NCI-H1105 (cell line): ENCODE measurements at regions not wholly inside any gene's neighbourhood (a gene's known extent, or its start where the extent isn't known, plus 50 kb on each side); places are given as distances from the start of the nearest gene placed in this dataset.

Source experiments
- DNase-seq: peaks from one replicate; lab custom pipeline; 2025; lab: John Stamatoyannopoulos, UW

- no peak for DNase-seq
Observed at GRCh38 chr4:82031376-82031927, 342.3 kb downstream of the HNRNPD start.

- no peak for DNase-seq
Observed at GRCh38 chr4:82017680-82018079, 356.1 kb downstream of the HNRNPD start.

DNA sequence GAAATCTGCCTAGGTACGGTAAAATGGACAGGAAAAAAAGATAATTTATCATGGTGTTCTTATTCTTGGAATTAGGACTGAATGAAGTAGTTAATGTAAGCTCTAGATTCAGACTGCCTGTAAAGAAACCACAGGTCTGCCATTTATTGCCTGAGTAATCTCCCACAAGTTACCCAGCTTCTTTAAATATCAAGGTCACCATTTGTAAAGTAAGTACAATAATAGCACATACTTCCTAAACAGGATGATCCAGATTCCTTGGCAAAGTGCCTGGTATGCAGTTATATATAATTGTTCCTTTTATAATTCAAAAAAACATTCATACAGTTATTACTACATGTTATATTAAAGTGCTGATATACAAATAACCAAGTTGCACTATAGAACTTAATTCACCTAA, 368.6 kb downstream of the HNRNPD start:
- no peak for DNase-seq

- DNase-seq: no peak
Observed at GRCh38 chr4:81997313-81997712, 376.5 kb downstream of the HNRNPD start.

GRCh38 chr4:81990898-81991297, 382.9 kb downstream of the HNRNPD start:
- DNase-seq: no peak

- no peak for DNase-seq
Observed at GRCh38 chr4:81990211-81990610, 383.6 kb downstream of the HNRNPD start.

DNA sequence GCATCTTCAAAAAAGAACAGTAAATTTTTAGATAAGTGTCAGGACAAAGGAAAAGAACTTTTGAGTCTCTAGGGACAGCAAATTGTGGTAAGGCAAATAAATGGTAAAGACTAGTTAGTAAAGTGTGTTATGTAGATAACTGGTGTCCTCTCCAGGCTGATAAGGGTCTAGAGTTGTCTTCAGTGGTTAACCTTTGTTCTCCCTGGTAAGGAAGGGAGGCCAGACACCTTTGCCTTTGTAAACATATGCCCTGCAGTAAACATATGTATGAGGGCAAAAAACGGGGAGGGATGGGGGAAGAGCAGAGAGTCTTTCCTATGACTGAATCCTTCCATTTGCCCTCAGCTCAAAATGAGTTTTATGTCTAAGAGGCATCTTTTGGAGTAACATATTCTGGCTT, 384.6 kb downstream of the HNRNPD start:
- DNase-seq: no peak

DNA sequence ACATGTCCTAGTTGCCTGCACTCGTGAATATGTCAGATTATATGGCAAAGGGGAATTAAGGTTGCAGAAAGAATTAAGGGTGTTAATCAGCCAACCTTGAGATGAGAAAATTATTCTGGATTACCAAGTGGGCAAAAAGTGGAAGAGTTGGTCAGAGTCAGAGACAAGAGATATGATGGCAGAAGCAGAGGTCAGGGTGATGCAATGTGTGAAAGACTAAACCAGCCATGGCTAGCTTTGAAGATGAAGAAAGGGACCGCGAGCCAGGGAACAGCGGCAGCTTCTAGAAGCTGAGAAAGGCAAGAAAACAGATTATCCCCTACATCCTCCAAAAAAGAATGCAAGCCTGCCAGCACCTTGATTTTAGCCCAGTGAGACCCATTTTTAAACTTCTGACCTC, 385.6 kb downstream of the HNRNPD start:
- no peak for DNase-seq

DNA sequence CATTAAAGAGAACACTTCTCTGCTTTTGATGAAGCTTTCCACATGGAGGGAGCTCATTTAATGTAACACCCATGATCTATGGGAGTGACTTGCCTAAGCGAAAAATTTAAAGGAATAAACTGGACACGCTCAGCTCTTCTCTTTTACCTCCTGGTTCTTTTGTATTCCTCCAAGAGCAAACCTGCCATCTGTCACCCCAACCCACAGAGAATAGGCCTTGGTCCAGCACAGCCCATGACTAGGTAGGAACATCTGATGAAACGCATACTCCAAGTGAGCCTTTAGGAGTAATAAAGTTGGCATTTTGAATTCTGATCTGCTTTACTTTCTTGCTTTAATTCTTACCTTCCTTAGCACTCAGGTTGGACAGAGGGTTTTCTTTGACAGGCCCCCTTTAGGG, 389.0 kb downstream of the HNRNPD start:
- no peak for DNase-seq

DNA sequence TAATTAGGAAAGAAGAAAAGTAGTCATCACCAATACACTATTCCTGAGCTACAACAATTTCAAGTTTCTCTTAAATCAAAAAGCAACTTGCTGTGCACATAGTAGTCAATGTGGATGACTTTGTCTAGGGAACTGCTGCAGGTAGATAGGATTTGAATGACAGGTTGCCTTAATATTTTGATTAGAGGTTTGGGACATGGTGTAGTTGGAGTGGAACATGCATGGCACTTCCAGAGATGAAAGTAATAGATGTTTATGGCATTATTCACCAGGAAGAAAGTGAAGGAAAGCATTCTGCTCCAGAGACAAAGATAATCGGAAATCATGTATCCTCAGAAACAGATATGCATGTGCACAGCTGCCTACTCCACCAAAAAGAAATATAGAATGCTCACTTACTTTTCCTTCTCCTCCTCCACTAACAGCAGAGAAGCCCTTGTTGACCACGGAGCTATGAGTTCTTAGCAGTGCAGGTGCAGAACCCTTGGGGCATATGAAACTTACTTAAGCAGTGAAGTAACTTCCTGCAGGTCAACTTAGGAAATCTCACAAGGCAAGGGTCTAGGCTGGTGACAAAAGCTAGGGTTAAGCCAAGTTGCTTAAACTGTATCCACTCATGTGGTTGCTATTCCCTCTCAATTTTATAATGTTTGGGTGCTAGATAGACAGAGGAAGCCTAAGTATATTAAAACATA, 390.8 kb downstream of the HNRNPD start:
- no peak for DNase-seq

DNA sequence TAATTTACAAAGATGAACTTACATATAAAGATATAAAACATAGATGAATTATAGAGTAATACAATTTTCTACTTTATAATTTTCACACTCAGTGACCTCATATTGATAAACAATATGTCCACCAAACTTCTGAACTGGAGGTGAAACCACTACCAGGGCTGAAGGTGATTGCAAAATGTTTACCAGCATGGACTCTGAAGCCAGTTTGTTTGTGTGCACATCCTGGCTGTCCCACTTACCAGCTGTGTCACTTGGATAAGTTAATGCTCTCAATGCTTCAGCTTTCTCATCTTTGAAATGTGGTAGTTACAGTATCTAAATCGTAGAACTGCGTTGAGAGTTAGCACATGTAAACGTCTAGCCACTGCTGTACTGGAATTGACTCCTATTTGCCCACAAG, 392.6 kb downstream of the HNRNPD start:
- no peak for DNase-seq

- DNase-seq: no peak
Observed at GRCh38 chr4:81974523-81974922, 399.3 kb downstream of the HNRNPD start.

- no peak for DNase-seq
Observed at GRCh38 chr4:81971637-81972381, 402.0 kb downstream of the HNRNPD start.

DNA sequence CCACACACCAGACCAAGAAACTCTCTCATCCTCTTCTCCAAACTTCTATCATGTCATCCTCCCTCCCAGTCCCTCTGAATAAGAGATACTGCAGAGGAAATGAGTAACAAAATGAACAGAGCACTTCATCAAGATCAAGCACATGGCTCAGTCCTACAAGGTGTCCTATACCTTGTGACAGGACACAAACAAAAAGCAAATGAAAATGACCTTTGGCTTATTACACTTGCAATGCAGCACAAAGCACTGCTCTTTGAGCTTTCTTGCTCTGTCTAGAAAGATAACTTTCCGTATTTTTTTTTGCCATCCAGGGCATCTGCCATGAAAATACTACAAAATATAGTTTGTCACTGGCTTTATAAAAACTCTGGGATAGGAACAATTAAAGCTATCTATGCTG, 402.7 kb downstream of the HNRNPD start:
- DNase-seq: no peak

GRCh38 chr4:81970454-81970853, 403.3 kb downstream of the HNRNPD start:
- no peak for DNase-seq

DNA sequence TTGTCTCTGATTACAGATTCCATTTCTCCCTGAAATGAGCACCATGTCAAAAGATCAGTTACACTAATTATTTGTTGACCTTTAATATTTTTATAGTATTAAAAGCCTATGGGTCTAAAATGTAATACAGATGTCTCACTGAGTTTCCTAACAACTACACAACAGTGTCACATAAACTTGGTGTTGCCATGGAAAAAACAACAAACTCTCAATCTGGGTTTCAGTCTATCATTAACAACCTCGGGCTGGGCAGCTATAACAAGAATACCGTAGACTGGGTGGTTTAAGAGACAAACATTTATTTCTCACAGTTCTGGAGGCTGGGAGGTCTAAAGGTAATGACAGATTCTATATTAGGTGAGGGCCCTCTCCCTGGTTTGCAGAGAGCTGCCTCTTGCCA, 407.1 kb downstream of the HNRNPD start:
- DNase-seq: no peak

- no peak for DNase-seq
Observed at GRCh38 chr4:81965911-81966310, 407.9 kb downstream of the HNRNPD start.

GRCh38 chr4:81965454-81965853, 408.3 kb downstream of the HNRNPD start:
- DNase-seq: no peak

- no peak for DNase-seq
Observed at GRCh38 chr4:81963763-81964020, 410.1 kb downstream of the HNRNPD start.

DNA sequence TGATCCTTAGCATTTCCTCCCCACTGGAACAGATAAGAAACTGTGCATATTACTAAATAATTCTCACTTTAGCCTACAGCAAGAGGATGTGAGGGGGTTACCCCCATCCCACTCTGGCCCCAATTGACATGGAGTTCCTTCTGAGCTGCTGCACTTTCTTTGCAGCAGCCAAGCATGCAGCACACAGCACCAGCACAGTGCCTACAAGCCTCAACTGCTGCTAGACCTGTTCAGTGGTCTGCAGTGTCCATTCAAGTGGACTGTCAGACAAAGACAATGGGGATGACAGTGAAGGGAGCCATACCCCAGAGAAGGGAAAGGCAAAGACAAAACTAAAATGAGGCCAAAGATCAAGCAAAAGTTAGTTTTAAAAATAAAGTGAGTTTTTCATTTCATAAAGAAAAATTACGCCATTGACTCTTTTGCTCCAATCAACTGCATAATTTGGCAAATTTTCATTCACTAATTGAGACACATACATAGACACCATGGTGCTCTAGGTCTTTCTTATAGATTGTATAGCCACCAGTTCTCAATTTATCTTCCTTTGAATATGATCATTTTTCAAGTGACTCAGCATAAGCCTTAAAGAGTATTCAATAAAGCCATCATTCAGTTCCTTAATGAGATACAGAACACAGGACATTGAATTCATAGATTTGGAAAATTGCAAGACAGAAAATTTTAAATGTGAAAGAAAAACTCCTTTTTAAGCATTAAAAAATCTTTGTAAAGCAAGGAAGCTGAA, 410.6 kb downstream of the HNRNPD start:
- no peak for DNase-seq

DNA sequence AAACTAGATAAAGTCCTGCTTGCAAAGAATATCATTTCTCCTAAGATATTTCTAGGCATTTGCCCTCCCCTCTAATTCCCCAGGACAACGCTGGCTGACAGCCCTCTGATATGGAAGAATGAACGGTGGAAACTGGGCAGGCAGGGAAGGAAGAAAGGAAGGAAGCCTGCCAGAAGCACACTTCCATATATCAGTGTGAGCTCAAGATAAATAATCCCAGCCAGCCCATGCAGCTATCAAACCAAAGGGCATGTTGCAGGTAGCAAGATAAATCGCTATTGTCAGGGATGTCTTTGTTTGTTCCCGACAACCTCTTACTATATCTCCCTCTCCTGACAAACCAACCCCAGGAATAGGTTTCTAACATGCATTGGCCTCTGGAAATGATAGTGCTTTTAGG, 412.8 kb downstream of the HNRNPD start:
- no peak for DNase-seq

GRCh38 chr4:81954271-81954670, 419.5 kb downstream of the HNRNPD start:
- DNase-seq: no peak

DNA sequence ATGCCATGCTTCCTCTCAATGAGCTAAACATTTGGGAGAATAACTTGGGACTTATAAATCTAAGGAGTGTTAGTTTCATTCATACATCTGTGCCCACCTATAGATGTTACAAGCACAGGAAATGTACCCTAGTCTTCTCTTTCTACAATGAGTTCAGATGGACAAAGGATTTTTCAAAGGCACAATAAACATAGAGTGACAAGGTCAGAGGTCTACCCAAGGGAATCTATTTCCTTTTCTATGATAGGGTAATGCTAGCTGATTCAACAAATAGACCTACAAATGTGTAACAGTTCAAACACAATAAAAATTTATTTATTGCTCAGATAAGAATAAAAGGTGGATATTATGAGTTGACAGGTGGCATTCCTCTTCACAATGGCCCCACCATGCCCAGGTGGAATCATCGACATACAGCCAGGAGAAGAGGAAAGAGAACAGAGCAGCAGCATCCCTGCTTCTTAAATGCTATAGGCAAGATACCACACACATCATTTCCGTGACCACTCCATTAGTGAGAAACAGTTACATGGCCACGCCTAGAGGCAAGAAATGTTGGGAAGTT, 421.8 kb downstream of the HNRNPD start:
- DNase-seq: no peak
